IMR-90 (cell line): ENCODE measurements at regions not wholly inside any gene's neighbourhood (a gene's known extent, or its start where the extent isn't known, plus 50 kb on each side); places are given as distances from the start of the nearest gene placed in this dataset.

Experiments
- ATAC-seq: fragments of 200-7000 bp; cut with Tn5 transposase; 2 replicates; pipeline ENCODE4 v1.9.1; 2020; ENCODE audit warnings: low read depth, mild to moderate bottlenecking, moderate library complexity
- BruUV-seq: library from RNA; stranded (reverse); fragments of 400-500 nt; replicated peaks from 2 replicates; lab custom pipeline; 2021; lab: Mats Ljungman, UMichigan
- CTCF ChIA-PET: fragments of 300-600 bp; formaldehyde crosslinking; extraction: SDS; loops from one replicate; lab custom pipeline; 2021; ENCODE audit warnings: antibody characterized with exemption; lab: Yijun Ruan, JAX
- POLR2A ChIA-PET: fragments of 300-600 bp; sonication (Branson Sonifier 250); formaldehyde crosslinking; loops from one replicate; lab custom pipeline; 2022; ENCODE audit warnings: antibody characterized with exemption; ENCODE audit not compliant: unreplicated experiment; lab: Charles Lee
- DNase-seq: peaks from one replicate; pipeline ENCODE4 v3.0.0; 2013
- H2AFZ ChIP-seq: replicated peaks from 2 replicates; pipeline ENCODE3; 2013; ENCODE audit warnings: low read length, mild to moderate bottlenecking; ENCODE audit not compliant: poor library complexity
- H2AK5ac ChIP-seq: 2 replicates; pipeline ENCODE4 v1.6.1; 2013; ENCODE audit warnings: low read depth, low read length, inconsistent platforms
- H2AK9ac ChIP-seq: replicated peaks from 2 replicates; pipeline ENCODE3; 2013; ENCODE audit warnings: mild to moderate bottlenecking, low read depth, low read length, moderate library complexity; ENCODE audit not compliant: poor library complexity
- H2BK120ac ChIP-seq: 2 replicates; pipeline ENCODE4 v1.6.1; 2013; ENCODE audit warnings: low read depth, low read length, inconsistent platforms
- H2BK15ac ChIP-seq: 3 replicates; pipeline ENCODE4 v1.6.1; 2013; ENCODE audit warnings: low read depth, low read length, inconsistent platforms
- H2BK20ac ChIP-seq: 2 replicates; pipeline ENCODE4 v1.6.1; 2013; ENCODE audit warnings: low read depth, mild to moderate bottlenecking, inconsistent platforms, low read length, moderate library complexity
- H2BK5ac ChIP-seq: 2 replicates; pipeline ENCODE4 v1.6.1; 2013; ENCODE audit warnings: mild to moderate bottlenecking, low read depth, low read length, inconsistent platforms; ENCODE audit not compliant: poor library complexity, severe bottlenecking
- H3K14ac ChIP-seq: replicated peaks from 2 replicates; pipeline ENCODE4 v1.6.1; 2013; ENCODE audit warnings: low read depth, low read length, inconsistent platforms
- H3K18ac ChIP-seq: 2 replicates; pipeline ENCODE4 v1.6.1; 2013; ENCODE audit warnings: low read depth, low read length, control low read depth
- H3K23ac ChIP-seq: 2 replicates; pipeline ENCODE4 v1.6.1; 2013; ENCODE audit warnings: low read depth, low read length, inconsistent platforms
- H3K27ac ChIP-seq: 2 replicates; pipeline ENCODE4 v1.5.1; 2013; ENCODE audit warnings: mild to moderate bottlenecking, control low read depth, low read length; ENCODE audit not compliant: insufficient read depth
- H3K27me3 ChIP-seq: 2 replicates; pipeline ENCODE4 v1.6.1; 2013; ENCODE audit warnings: low read length; ENCODE audit not compliant: control insufficient read depth, insufficient read depth
- H3K36me3 ChIP-seq: 2 replicates; pipeline ENCODE4 v1.6.1; 2013; ENCODE audit warnings: low read length, mixed read lengths; ENCODE audit not compliant: control insufficient read depth, insufficient read depth
- H3K4ac ChIP-seq: 2 replicates; pipeline ENCODE4 v1.6.1; 2013; ENCODE audit warnings: low read depth, low read length, inconsistent platforms
- H3K4me1 ChIP-seq: 2 replicates; pipeline ENCODE4 v1.6.1; 2013; ENCODE audit warnings: low read length, mixed read lengths; ENCODE audit not compliant: control insufficient read depth, insufficient read depth
- H3K4me2 ChIP-seq: 2 replicates; pipeline ENCODE4 v1.6.1; 2013; ENCODE audit warnings: low read depth, mild to moderate bottlenecking, control low read depth, low read length, moderate library complexity
- H3K4me3 ChIP-seq: 2 replicates; pipeline ENCODE4 v1.5.1; 2013; ENCODE audit warnings: low read depth, mild to moderate bottlenecking, control low read depth, low read length, moderate library complexity; ENCODE audit not compliant: insufficient read depth
- H3K56ac ChIP-seq: 2 replicates; pipeline ENCODE4 v1.6.1; 2013; ENCODE audit warnings: low read length, inconsistent platforms; ENCODE audit not compliant: insufficient read depth; ENCODE audit errors: extremely low read depth
- H3K79me1 ChIP-seq, 2 experiments: 2 replicates each; pipeline ENCODE4 v1.6.1; 2013; ENCODE audit warnings: low read length in 2 of 2, inconsistent platforms in 1 of 2, low read depth in 1 of 2
- H3K9ac ChIP-seq: 2 replicates; pipeline ENCODE4 v1.6.1; 2013; ENCODE audit warnings: low read depth, low read length, control low read depth
- H3K9me1 ChIP-seq: 2 replicates; pipeline ENCODE4 v1.6.1; 2013; ENCODE audit warnings: low read length, inconsistent platforms; ENCODE audit not compliant: insufficient read depth
- H3K9me3 ChIP-seq: 2 replicates; pipeline ENCODE4 v1.6.1; 2013; ENCODE audit warnings: low read length; ENCODE audit not compliant: control insufficient read depth, insufficient read depth
- H4K20me1 ChIP-seq: 2 replicates; pipeline ENCODE4 v1.6.1; 2013; ENCODE audit warnings: low read length, inconsistent platforms; ENCODE audit not compliant: insufficient read depth
- H4K5ac ChIP-seq: 2 replicates; pipeline ENCODE4 v1.6.1; 2013; ENCODE audit warnings: mild to moderate bottlenecking, low read depth, low read length, control low read depth
- H4K8ac ChIP-seq, 2 experiments: 2 replicates each; pipeline ENCODE4 v1.6.1; 2013; ENCODE audit warnings: low read depth in 2 of 2, low read length in 2 of 2, control low read depth in 1 of 2, inconsistent platforms in 1 of 2
- H4K91ac ChIP-seq: 2 replicates; pipeline ENCODE4 v1.6.1; 2013; ENCODE audit warnings: low read depth, low read length, inconsistent platforms; ENCODE audit not compliant: insufficient read depth
- BHLHE40 ChIP-seq: fragments of 150-350 bp; IDR thresholded peaks from 2 replicates; pipeline ENCODE4 v1.6.1; 2016; ENCODE audit warnings: mild to moderate bottlenecking, low read depth, low read length
- MAFK ChIP-seq: IDR thresholded peaks from 2 replicates; pipeline ENCODE4 v1.6.1; 2012; ENCODE audit warnings: low read depth, low read length, improper control_type of control experiment
- RAD21 ChIP-seq: IDR thresholded peaks from 2 replicates; pipeline ENCODE4 v1.6.1; 2012; ENCODE audit warnings: low read length, improper control_type of control experiment
- WGBS, 2 experiments: methylation state at CpG; one replicate each; pipeline versions ENCODE4 v1.1.5 to v1.1.7; 2013; ENCODE audit warnings: missing lambda C conversion rate in 2 of 2; ENCODE audit not compliant: insufficient read length in 1 of 2; ENCODE audit errors: extremely low coverage in 2 of 2; 5-methylcytosine and 5-hydroxymethylcytosine counted together
- dilution Hi-C: fragments of 300-500 bp; cut with HindIII; formaldehyde crosslinking; loops from one replicate; pipeline ENCODE4 v1.14.3; 2018; ENCODE audit warnings: low sequenced_read_pairs; ENCODE audit not compliant: unreplicated experiment
- in situ Hi-C: fragments of 300-500 bp; cut with MboI; formaldehyde crosslinking; loops from 3 replicates; pipeline ENCODE4 v1.14.3; 2019; ENCODE audit warnings: low sequenced_read_pairs, inconsistent platforms, mixed read lengths
- intact Hi-C: fragments of 100-400 bp; cut with micrococcal nuclease; formaldehyde crosslinking; loops from 2 replicates; pipeline ENCODE4 v1.10.0; 2022

DNA sequence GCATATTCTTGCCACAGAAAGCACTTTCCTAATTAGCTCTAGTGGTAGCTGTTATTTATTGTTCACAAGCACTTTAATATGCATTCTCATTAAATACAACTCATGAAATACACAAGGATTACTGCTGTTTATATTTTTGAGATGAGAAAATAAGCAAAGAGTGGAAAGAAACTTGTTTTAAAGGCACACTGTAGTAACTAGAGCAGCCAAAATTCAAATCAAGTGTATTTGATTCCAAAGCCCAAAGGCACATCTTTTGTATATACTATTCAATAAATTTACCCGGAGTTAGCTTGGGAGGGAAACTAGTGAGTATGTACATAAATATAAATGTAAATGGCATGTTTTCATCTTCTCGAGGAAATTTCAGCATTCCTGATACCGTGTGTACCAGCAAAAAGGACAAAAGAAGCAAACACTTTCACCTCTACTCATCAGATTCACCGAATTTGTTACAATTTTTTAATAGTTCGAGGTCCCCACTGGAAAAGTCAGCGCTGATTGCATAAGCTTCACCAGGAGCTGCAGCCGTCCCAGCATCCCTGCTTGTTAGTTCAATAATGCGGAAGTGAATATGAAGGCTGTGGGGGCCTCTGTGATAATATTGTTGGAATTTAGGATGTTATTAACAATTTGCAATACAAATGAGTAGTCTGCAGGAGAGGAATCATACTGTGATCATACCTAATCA lies 371.6 kb upstream of the MON1B start:
- no peak overlapping the region for H3K9ac ChIP-seq
- no peak overlapping the region for H2BK5ac ChIP-seq

More for the DNA sequence above, 371.6 kb upstream of the MON1B start:
- no peak for ATAC-seq
- Histone ChIP-seq H2BK15ac (no peak overlapping the region), H4K5ac (no peak overlapping the region), H3K14ac (no peak overlapping the region), H3K27ac (no peak overlapping the region), H3K4me2 (no peak overlapping the region), H4K91ac (no peak overlapping the region), H3K56ac (no peak overlapping the region), H2AK5ac (no peak overlapping the region), H3K23ac (no peak overlapping the region), H2AK9ac (no peak overlapping the region), H3K79me1 (no peaks in the 10 kb centered on the region), H4K8ac (no peak overlapping the region), H3K27me3 (no peaks in the 10 kb centered on the region), H2AFZ (no peak overlapping the region), H3K9me3 (peaks cover 7% of the 10 kb centered on the region), H3K4me1 (no peaks in the 10 kb centered on the region), H4K20me1 (no peaks in the 10 kb centered on the region), H3K4ac (no peak overlapping the region), H3K18ac (no peak overlapping the region), H2BK120ac (no peak overlapping the region), H2BK20ac (no peak overlapping the region), H3K4me3 (no peak overlapping the region), H3K36me3 (no peaks in the 10 kb centered on the region), H3K9me1 (no peaks in the 10 kb centered on the region)
- CTCF ChIA-PET = no interaction called here
- no CpG with 5 or more reads among the region's 8 CpGs for WGBS, 2 experiments
- POLR2A ChIA-PET = no interaction called here
- TF ChIP-seq BHLHE40 (no peak), RAD21 (no peak), MAFK (no peak)
- dilution Hi-C loops = no loop called here
- in situ Hi-C loops = no loop called here
- DNase-seq = no peak
- intact Hi-C loops = no loop called here
- no TSS peak for BruUV-seq
